NCI-H2227 (cell line): ENCODE measurements at regions not wholly inside any gene's neighbourhood (a gene's known extent, or its start where the extent isn't known, plus 50 kb on each side); places are given as distances from the start of the nearest gene placed in this dataset.
"Not testable (repeated sequence)": the region's sequence is repeated elsewhere in the genome, so short reads cannot be mapped to it uniquely, and the experiment has no call there.

ENCODE experiments used
- DNase-seq: peaks from one replicate; lab custom pipeline; 2025; ENCODE audit not compliant: unreplicated experiment; lab: John Stamatoyannopoulos, UW

GRCh38 chrX:1767026-1767425 is 152.2 kb downstream of the ASMT start:
- DNase-seq = peak; percentile 37

- DNase-seq = no peak
Measured at GRCh38 chrX:1778817-1779216, 164.0 kb downstream of the ASMT start.

- DNase-seq = no peak
Measured at GRCh38 chrX:1779626-1780025, 164.8 kb downstream of the ASMT start.

- DNase-seq = no peak
Measured at GRCh38 chrX:1781766-1782165, 166.9 kb downstream of the ASMT start.

GRCh38 chrX:1784773-1785172 is 169.9 kb downstream of the ASMT start:
- no peak for DNase-seq

- no peak for DNase-seq
Measured at GRCh38 chrX:1788300-1788911, 173.5 kb downstream of the ASMT start.

GRCh38 chrX:1792636-1793035 is 177.8 kb downstream of the ASMT start:
- DNase-seq = no peak

GRCh38 chrX:1794586-1794985 is 179.7 kb downstream of the ASMT start:
- no peak for DNase-seq

- DNase-seq = no peak
Measured at GRCh38 chrX:1802912-1803311, 188.1 kb downstream of the ASMT start.

- DNase-seq = no peak
Measured at GRCh38 chrX:1803741-1804140, 188.9 kb downstream of the ASMT start.

- DNase-seq = no peak
Measured at GRCh38 chrX:1807301-1807731, 192.5 kb downstream of the ASMT start.

GRCh38 chrX:1809581-1809980 is 194.7 kb downstream of the ASMT start:
- no peak for DNase-seq

GRCh38 chrX:1813809-1814208 is 198.9 kb downstream of the ASMT start:
- no peak for DNase-seq

GRCh38 chrX:1815456-1816175 is 200.8 kb downstream of the ASMT start:
- DNase-seq = no peak

- DNase-seq = not testable (repeated sequence)
Measured at GRCh38 chrX:1816387-1816982, 201.6 kb downstream of the ASMT start.

- DNase-seq = no peak
Measured at GRCh38 chrX:1821846-1822245, 207.0 kb downstream of the ASMT start.

- no peak for DNase-seq
Measured at GRCh38 chrX:1824855-1825254, 210.0 kb downstream of the ASMT start.

- DNase-seq = no peak
Measured at GRCh38 chrX:1833656-1834360, 218.9 kb downstream of the ASMT start.

GRCh38 chrX:1835056-1835455 is 220.2 kb downstream of the ASMT start:
- DNase-seq = no peak

GRCh38 chrX:1836683-1837082 is 221.8 kb downstream of the ASMT start:
- no peak for DNase-seq

GRCh38 chrX:1841746-1842145 is 226.9 kb downstream of the ASMT start:
- DNase-seq = no peak

- DNase-seq = not testable (repeated sequence)
Measured at GRCh38 chrX:1847000-1847399, 232.1 kb downstream of the ASMT start.
